K562 (cell line): ENCODE measurements at regions not wholly inside any gene's neighbourhood (a gene's known extent, or its start where the extent isn't known, plus 50 kb on each side); places are given as distances from the start of the nearest gene placed in this dataset.

ENCODE experiments used
- FOXP4 ChIP-seq: sonication (generic); formaldehyde crosslinking; IDR thresholded peaks from 2 replicates; pipeline ENCODE4 v1.8.0; 2022; ENCODE audit warnings: mild to moderate bottlenecking, missing genetic modification reagents, borderline replicate concordance
- MITF ChIP-seq: IDR thresholded peaks from 2 replicates; pipeline ENCODE4 v1.6.1; 2014; ENCODE audit warnings: antibody characterized with exemption
- PRPF4 ChIP-seq: fragments of 200-400 bp; formaldehyde crosslinking; IDR thresholded peaks from one replicate; pipeline ENCODE4 v1.6.1; 2017; ENCODE audit warnings: low read length, low read depth, mild to moderate bottlenecking; ENCODE audit not compliant: insufficient read depth, poor library complexity, severe bottlenecking
- REST ChIP-seq, 2 experiments: fragments of 450-650 bp; formaldehyde crosslinking in 1 of 2; IDR thresholded peaks; 2 replicates each; pipeline versions ENCODE4 v1.4.0 to v1.6.1; 2014 to 2020; ENCODE audit warnings: mild to moderate bottlenecking in 2 of 2, borderline replicate concordance in 1 of 2, low read depth in 1 of 2

- no peak for TF ChIP-seq REST (IDR thresholded peaks at IDR 0.05; ENCODE audit: borderline replicate concordance)
- no peak for TF ChIP-seq REST (CRISPR knock-in tag; IDR thresholded peaks at IDR 0.05; ENCODE audit: low read depth)
- TF ChIP-seq MITF = no peak
- no peak for TF ChIP-seq PRPF4
- TF ChIP-seq FOXP4 (CRISPR knock-in tag) = no peak
- TF ChIP-seq, all 486 proteins: peak for 0
Measured at GRCh38 chr5:92778261-92778660, 802.8 kb downstream of the NR2F1-AS1 start (continued).
